HG02798 (cell line): ENCODE measurements at regions not wholly inside any gene's neighbourhood (a gene's known extent, or its start where the extent isn't known, plus 50 kb on each side); places are given as distances from the start of the nearest gene placed in this dataset.
"Not testable (repeated sequence)": the region's sequence is repeated elsewhere in the genome, so short reads cannot be mapped to it uniquely, and the experiment has no call there.

Experiments
- ATAC-seq: cut with Tn5 transposase; IDR thresholded peaks from one replicate; pipeline ENCODE4 v1.9.1; 2021; ENCODE audit warnings: mild to moderate bottlenecking; ENCODE audit not compliant: unreplicated experiment, poor library complexity

DNA sequence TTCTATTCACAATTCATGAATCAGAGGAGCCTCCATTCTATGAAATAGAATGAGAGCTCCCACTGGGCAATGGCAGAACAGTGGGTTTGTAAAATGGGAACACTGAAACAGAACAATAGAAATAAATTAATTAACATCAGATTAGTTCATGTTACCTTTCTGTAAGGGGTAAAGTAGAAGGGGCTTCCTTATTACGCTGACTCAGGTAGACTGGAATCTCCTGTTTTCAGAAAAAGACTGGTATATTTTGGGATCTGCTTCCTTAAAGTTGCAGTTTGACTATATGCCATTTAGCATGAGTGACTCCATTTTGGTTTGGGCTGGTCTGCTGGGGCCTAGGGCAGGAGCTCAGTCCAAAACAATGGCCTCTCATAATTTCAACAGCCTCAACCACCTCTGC, 52.8 kb upstream of the ZFAND3 start:
- ATAC-seq = no peak

DNA sequence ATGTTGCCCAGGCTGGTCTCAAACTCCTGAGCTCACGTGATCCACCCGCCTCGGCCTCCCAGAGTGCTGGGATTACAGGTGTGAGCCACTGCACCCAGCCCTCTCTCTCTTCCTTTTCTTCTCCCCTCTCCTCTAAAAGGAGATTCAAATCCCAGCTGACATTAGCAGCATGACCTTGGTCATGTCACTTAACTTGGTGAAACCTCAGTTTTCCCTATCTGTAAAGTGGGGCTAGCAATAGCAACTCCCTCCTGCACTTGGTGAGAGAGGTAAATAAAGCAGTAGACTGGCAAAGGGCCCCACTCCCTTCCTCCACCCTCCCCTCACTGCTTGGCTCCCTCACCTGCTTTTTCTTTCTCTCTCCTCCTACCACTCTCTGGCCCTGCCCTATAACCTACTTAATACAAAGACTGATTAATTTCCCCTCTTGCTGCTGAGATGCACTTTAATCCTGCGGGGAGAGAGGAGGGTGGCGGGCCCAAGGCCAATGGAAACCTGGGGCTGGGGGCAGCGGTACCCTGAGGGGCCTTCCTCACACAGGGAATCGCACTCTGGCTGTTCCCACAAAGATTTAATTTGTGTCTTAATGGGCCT, 54.2 kb upstream of the ZFAND3 start:
- ATAC-seq = no peak

DNA sequence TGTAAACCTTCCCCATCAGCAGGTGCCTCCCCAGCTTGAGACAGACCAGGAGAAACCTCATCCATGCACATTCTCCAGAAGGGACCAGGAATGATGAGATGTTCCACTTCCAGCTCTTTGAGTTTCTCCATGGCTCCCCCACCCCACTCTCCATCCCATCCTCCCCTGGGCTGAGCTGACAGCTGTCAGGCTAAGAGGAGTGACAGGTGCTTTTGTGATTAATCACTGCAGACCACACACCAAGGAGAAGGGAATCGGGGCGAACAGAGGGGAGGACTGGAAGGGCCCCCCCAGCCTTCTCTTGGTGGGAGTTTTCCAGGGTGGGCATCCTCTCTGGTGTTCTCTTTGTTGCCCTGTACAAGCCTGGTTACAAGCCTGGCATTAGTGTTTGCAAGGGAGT, 56.1 kb upstream of the ZFAND3 start:
- no peak for ATAC-seq

DNA sequence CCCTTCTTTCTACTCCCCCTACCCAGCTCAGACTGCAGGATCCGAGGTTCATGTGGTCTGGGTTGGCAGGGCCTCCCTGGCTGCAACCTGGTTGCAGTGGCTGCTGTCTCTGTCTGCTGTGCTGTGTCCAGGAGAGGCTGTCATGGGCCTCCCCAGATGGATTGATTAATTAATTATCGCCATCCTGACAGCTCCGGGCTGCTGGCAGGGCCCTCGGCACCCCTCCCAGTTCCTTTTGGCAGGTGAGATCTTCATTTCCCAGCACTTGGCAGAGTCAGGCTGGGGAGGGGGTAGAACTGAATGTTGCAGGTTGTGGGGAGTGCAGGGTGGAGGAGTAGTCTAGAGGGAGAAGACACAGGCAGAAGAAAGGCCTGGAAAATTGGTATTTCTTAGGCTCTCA, 56.7 kb upstream of the ZFAND3 start:
- no peak for ATAC-seq

DNA sequence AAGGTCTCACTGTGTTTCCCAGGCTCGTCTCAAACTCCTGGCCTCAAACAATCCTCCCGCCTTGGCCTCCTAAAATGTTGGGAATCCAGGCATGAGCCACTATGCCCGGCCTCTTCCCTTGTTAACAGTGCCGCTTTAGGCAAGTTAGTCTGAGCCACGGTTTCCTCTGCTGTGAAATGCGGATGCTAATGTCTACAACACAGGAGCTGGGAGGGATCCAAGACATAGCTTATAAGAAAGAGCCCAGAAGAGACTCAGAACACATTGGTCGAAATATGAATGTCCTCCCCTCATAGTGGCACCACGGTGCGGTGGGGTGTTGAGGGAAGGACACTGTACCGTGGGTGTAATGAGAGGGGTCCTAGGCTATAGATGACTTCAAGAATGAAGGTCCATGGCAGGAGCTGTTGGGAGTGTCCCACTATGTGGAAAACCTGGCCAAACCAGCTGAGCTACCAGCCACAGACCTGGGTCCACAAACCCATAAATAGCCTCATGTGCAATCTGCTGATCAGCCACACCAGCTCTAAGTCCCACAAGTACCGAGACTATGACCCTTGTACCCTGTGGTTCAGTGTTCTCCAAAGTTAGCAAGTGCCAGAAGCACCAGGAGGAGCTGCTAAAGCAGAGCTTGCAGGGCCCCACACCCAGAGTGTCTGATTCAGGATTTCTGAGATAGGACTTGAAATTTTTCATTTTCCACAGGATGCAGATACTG, 57.8 kb upstream of the ZFAND3 start:
- ATAC-seq = peak; percentile 42

DNA sequence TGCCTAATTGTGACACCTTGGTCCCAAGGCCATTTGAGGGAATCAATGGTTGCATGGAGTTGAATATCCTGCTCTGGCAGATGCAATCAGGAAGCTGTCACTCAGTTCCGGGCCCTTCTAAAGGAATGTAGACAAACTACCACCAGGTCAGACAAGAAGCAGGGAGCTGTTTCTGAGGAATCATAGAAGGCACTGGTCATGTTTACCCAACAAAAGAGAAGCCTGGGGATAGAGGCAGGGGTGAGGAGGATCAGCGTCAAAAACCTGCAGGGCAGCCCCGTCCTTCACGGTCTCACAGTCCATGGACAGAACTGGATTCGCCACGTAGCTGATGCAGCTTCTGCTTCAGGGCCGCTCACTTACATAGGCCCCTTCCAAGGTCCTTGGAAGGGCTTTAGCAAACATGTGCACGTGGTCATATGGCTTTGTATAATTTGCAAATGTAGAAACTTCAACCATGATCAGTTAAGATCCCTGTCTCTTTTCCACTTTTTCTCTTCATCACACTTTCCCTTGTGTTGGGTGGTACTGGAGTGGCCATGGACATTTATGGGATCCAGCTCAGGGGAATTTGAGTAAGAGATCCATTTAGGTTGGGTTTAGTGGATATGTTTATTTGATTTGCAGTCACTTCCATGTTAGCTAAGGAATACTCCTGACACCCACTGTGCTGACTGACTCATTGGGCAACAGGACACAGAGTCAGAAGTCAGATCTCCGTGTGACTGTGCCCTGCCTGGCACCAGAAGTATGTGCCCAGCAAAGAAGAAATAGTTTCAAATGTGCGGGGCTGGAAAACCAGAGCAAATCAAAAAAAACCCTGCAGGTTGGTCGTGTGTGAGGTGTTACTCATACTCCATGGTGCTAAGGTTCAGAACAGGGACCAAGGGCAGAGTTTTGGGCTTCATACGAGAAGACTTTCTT, 60.0 kb upstream of the ZFAND3 start:
- no peak for ATAC-seq

DNA sequence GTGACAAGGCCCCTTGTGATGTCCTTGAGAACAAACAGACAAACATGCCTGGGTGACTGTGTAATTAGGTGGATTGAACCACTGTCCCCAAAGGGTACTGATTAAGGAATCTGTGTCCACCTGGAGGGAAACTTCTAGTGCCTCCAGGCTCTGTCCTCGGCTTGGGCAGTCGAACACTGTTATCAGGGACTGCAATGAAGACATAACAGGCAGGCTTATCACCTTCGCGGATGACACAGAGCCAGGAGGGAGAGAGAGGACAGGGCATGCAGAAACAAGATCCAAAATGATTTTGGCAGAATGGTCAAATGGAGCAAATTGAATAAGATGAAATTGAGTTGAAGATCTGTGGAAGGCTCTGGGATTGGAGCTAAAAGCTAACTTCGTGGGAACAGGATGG, 60.9 kb upstream of the ZFAND3 start:
- ATAC-seq = no peak

DNA sequence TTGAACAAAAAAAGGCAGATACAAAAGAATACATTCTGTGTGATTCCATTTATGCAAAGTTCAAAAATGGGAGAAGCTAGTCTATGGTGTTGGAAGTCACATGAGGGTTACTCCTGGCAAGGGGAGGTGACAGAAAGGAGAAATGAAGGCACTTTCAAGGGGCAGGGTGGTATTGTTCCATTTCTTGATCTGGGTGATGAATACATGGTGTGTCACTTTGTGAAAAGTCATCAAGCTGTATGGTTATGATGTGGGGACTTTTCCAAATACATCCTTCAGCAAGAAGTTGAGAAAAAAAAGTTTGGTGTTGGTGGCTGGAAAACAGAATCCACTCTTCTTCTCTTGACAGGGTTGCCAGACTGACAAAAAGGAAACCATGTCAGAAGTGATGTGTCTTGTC, 60.6 kb upstream of the MDGA1 start:
- no peak for ATAC-seq

DNA sequence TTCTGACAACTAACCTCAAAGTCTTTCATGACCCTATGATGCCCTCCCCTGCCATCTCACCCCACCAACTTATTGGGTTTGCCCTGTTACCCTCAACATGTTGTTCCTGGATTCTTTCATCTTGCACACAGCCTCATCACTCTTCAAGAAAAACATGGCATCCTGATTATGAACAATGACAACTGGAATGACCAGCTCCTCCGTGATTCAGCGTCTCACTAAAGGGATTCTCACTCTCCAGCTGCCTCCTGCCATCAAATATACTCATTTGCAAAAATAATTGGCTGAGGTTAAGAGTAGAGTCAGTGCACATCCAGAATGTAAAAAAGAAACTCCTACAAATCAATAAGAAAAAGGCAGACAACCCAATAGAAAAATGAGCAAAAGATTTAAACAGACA, 59.7 kb upstream of the MDGA1 start:
- no peak for ATAC-seq

DNA sequence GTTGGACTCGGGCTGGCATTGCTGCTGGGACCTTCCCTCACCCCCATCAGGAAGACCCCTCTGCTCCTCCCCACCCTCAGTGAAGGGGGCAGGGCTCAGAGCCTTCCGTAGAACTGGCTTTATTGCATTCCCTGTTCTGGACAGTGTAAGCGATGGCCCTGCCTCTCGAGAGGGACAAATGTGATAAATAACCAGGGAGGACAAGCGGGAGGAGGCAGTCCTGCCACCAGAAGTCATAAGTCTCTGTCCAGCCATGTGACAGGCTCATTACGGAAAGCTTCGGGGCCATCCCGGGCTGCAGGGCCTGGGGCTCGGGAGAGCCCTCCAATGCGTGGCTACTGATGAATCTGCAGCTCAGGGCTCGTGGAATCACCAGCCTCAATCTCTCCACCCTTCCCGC, 58.5 kb upstream of the MDGA1 start:
- ATAC-seq = no peak

DNA sequence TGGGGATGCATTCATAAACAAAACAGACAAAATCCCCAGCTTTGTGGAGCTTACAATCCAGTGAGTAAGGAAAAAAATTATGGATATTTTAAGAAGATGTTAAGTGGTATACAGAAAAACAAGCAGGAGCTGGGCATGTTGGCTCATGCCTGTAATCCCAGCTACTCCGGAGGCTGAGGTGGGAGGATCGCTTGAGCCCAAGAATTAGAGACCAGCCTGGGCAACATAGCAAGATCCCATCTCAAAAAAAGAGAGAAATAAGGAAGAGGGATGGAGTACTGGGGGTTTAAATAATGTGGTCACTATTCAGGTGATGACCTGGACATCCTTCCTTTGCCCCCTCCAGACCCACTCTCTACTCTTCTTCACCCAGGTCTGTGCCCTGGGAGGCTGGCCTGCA, 55.0 kb upstream of the MDGA1 start:
- no peak for ATAC-seq

DNA sequence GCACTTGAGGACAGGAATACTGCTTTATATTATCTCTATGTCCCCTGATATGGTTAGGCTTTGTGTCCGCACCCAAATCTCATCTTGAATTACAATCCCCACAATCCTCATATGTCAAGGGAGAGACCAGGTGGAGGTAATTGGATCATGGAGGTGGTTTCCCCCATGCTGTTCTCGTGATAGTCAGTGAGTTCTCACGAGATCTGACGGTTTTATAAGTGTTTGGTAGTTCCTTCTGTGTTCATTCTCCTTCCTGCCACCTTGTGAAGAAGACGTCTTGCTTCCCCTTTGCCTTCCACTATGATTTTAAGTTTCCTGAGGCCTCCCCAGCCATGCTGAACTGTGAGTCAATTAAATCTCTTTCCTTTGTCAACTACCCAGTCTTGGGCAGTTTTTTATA, 51.7 kb upstream of the MDGA1 start:
- ATAC-seq = not testable (repeated sequence)

DNA sequence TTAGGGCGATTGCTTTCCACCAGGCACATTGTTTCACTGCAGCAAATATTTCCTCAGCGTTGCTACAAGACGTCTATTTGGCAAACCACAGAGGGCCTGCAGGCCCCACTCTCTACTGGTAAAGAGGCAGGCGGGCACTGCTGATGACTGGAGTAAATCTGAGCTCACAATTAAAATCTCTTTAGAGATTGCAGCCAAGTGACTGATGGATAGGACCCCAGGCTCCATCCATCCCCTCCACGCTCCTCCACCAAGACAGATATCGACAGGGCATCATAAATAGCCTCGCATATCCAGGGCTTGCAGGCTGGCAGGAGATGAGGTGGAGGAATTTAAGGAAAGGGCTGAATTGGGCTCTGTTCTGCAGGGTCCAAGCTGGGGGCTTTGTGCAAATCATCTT, 50.4 kb upstream of the MDGA1 start:
- no peak for ATAC-seq
